Gastroesophageal sphincter (tissue), 4 donors: ENCODE measurements at regions not wholly inside any gene's neighbourhood (a gene's known extent, or its start where the extent isn't known, plus 50 kb on each side); places are given as distances from the start of the nearest gene placed in this dataset.
"Not testable (repeated sequence)": the region's sequence is repeated elsewhere in the genome, so short reads cannot be mapped to it uniquely, and the experiment has no call there.

Source experiments
- ATAC-seq: fragments of 150-250 bp; one replicate; pipeline ENCODE4 v1.9.1; 2016; ENCODE audit warnings: mild to moderate bottlenecking, moderate library complexity
- H3K27ac ChIP-seq, 4 donors: fragments of 200-600 bp; sonication (generic) in 3 of 4; 1 replicate in 3 of 4; 2 replicates in 1 of 4; pipeline ENCODE4 v1.5.1; 2016 to 2019
- H3K27me3 ChIP-seq: fragments of 200-600 bp; sonication (generic); one replicate; pipeline ENCODE4 v1.5.1; 2019
- H3K36me3 ChIP-seq, 2 donors: fragments of 200-600 bp; sonication (generic); one replicate each; pipeline ENCODE4 v1.5.1; 2019; ENCODE audit warnings: control low read depth in 1 of 2
- H3K4me1 ChIP-seq, 3 donors: fragments of 200-600 bp; sonication (generic); 1 replicate in 2 of 3; 2 replicates in 1 of 3; pipeline ENCODE4 v1.5.1; 2016 to 2019; ENCODE audit warnings: control low read depth in 2 of 3
- H3K4me3 ChIP-seq, 2 donors: fragments of 200-600 bp; sonication (generic); one replicate each; pipeline ENCODE4 v1.5.1; 2019; ENCODE audit warnings: mild to moderate bottlenecking in 1 of 2, moderate library complexity in 1 of 2
- H3K9me3 ChIP-seq, 3 donors: fragments of 200-600 bp; sonication (generic); one replicate each; pipeline ENCODE4 v1.5.1; 2017 to 2019; ENCODE audit warnings: control low read depth in 2 of 3
- CTCF ChIP-seq, 4 experiments: fragments of 200-600 bp in 2 of 4; fragments of 450-650 bp in 2 of 4; sonication (generic) in 1 of 4; IDR thresholded peaks; one replicate each; pipeline ENCODE4 v1.5.1; 2017 to 2019; ENCODE audit warnings: antibody characterized with exemption in 4 of 4, mild to moderate bottlenecking in 2 of 4, moderate library complexity in 2 of 4
- EP300 ChIP-seq: sonication (generic); formaldehyde crosslinking; IDR thresholded peaks from one replicate; pipeline ENCODE4 v1.6.1; 2017; ENCODE audit warnings: antibody characterized with exemption, mild to moderate bottlenecking
- POLR2A ChIP-seq, 2 donors: fragments of 450-650 bp; IDR thresholded peaks; one replicate each; pipeline ENCODE4 v1.6.1; 2017; ENCODE audit warnings: antibody characterized with exemption in 2 of 2, mild to moderate bottlenecking in 2 of 2, moderate library complexity in 1 of 2
- POLR2AphosphoS5 ChIP-seq: sonication (generic); formaldehyde crosslinking; IDR thresholded peaks from one replicate; pipeline ENCODE4 v1.6.1; 2017; ENCODE audit warnings: antibody characterized with exemption
- WGBS, 2 donors: methylation state at CpG; one replicate each; pipeline ENCODE4 v1.1.5; 2018; ENCODE audit warnings: low coverage in 1 of 2; 5-methylcytosine and 5-hydroxymethylcytosine counted together

GRCh38 chr16:13630374-13630773 is 289.6 kb upstream of the ERCC4 start:
- no peaks in the 10 kb centered on the region for H3K9me3 ChIP-seq
- 61 to 70% methylated on average over 2 to 4 of the region's 5 CpGs for WGBS, 2 donors
- no peak overlapping the region for H3K27ac ChIP-seq
- TF ChIP-seq EP300 (no peak), POLR2AphosphoS5 (no peak), POLR2A (IDR thresholded peaks at IDR 0.05) (no peak), CTCF (IDR thresholded peaks at IDR 0.05) (no peak)
- no peaks in the 10 kb centered on the region for H3K36me3 ChIP-seq
- no peak for ATAC-seq
- H3K4me1 ChIP-seq = no peaks in the 10 kb centered on the region
- H3K4me3 ChIP-seq = no peak overlapping the region
- no peaks in the 10 kb centered on the region for H3K27me3 ChIP-seq

GRCh38 chr16:13631213-13631767 is 288.7 kb upstream of the ERCC4 start:
- Histone ChIP-seq H3K36me3 (no peaks in the 10 kb centered on the region), H3K4me3 (no peak overlapping the region), H3K9me3 (no peaks in the 10 kb centered on the region), H3K4me1 (no peaks in the 10 kb centered on the region), H3K27ac (no peak overlapping the region), H3K27me3 (no peaks in the 10 kb centered on the region)
- TF ChIP-seq POLR2AphosphoS5 (no peak), CTCF (IDR thresholded peaks at IDR 0.05) (no peak), POLR2A (IDR thresholded peaks at IDR 0.05) (no peak)
- 63 to 71% methylated on average over 2 of the region's 2 CpGs for WGBS, 2 donors
- ATAC-seq = no peak

- TF ChIP-seq POLR2AphosphoS5 = no peak
- no peak for TF ChIP-seq POLR2A (IDR thresholded peaks at IDR 0.05)
- TF ChIP-seq CTCF (IDR thresholded peaks at IDR 0.05) = no peak
- no peak for TF ChIP-seq EP300
- WGBS, 2 donors = 22 to 55% methylated on average over 4 of the region's 4 CpGs
- no peaks in the 10 kb centered on the region for H3K4me1 ChIP-seq
Observed at GRCh38 chr16:13631916-13632315, 288.0 kb upstream of the ERCC4 start.

GRCh38 chr16:13632504-13632903 is 287.4 kb upstream of the ERCC4 start:
- 72 to 83% methylated on average over 4 to 6 of the region's 6 CpGs for WGBS, 2 donors
- ATAC-seq = not testable (repeated sequence)

More at GRCh38 chr16:13631916-13632315, 288.0 kb upstream of the ERCC4 start:
- Histone ChIP-seq H3K27me3 (no peaks in the 10 kb centered on the region), H3K4me3 (no peak overlapping the region), H3K9me3 (no peaks in the 10 kb centered on the region), H3K27ac (no peak overlapping the region), H3K36me3 (no peaks in the 10 kb centered on the region)
- no peak for ATAC-seq

GRCh38 chr16:13633391-13633861 is 286.5 kb upstream of the ERCC4 start:
- Histone ChIP-seq H3K4me1 (no peaks in the 10 kb centered on the region), H3K27ac (no peak overlapping the region), H3K36me3 (no peaks in the 10 kb centered on the region), H3K27me3 (no peaks in the 10 kb centered on the region), H3K4me3 (no peak overlapping the region), H3K9me3 (no peaks in the 10 kb centered on the region)
- 74 to 90% methylated on average over 3 to 5 of the region's 5 CpGs for WGBS, 2 donors
- no peak for ATAC-seq
- TF ChIP-seq POLR2AphosphoS5 (no peak), POLR2A (IDR thresholded peaks at IDR 0.05) (no peak), CTCF (IDR thresholded peaks at IDR 0.05) (no peak), EP300 (no peak)

More at GRCh38 chr16:13632504-13632903, 287.4 kb upstream of the ERCC4 start:
- H3K4me1 ChIP-seq, H3K4me3 ChIP-seq, H3K27ac ChIP-seq, H3K36me3 ChIP-seq, H3K27me3 ChIP-seq, H3K9me3 ChIP-seq: not testable (repeated sequence)
